ENCODE measurements at regions not wholly inside any gene's neighbourhood (a gene's known extent, or its start where the extent isn't known, plus 50 kb on each side); places are given as distances from the start of the nearest gene placed in this dataset.

DNA sequence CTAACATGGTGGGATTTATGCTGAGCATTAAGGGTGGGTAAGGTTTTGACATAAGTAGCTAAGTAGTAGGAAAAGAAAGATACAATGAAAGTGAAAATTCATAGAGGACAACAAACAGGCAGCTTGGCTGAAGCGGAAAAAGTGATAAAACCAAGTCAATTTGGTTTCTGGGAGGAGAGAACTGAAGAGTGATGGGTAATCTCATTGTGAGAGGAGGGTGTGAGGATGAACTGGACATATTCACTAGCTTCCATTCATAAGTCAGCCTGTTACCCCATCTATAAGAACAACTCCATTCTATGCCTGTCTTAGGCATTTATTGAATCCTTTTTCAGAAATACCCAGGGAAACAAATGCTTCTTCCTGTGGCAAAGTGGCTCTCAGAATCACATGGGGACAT lies 67.1 kb upstream of the BBX start:
- Histone ChIP-seq H3K79me1 (ENCODE audit: insufficient read depth, low read depth, low read length, poor library complexity, severe bottlenecking) (no peaks in the 10 kb centered on the region), H3K23me2 (ENCODE audit: insufficient read length, low read depth, low read length, poor library complexity, severe bottlenecking) (no peaks in the 10 kb centered on the region), H3K56ac (ENCODE audit: insufficient read length, low read depth, low read length) (no peak overlapping the region), H4K8ac (replicated peaks; ENCODE audit: insufficient read length, low read depth, low read length) (no peak overlapping the region), H3K4ac (ENCODE audit: low read depth, low read length) (no peak overlapping the region), H3K18ac (ENCODE audit: insufficient read length, low read depth, low read length) (no peak overlapping the region), H3K27me3 (ENCODE audit: insufficient read depth, low read length) (no peaks in the 10 kb centered on the region), H2BK20ac (ENCODE audit: low read depth, low read length, poor library complexity, severe bottlenecking) (no peak overlapping the region), H2BK15ac (ENCODE audit: low read depth, low read length) (no peak overlapping the region), H2BK120ac (ENCODE audit: low read depth, low read length, poor library complexity, severe bottlenecking) (no peak overlapping the region), H3K4me1 (ENCODE audit: insufficient read depth, low read length) (no peaks in the 10 kb centered on the region), H3K4me2 (ENCODE audit: insufficient read depth, insufficient read length, low read length) (no peak overlapping the region), H3K9me3 (ENCODE audit: control insufficient read depth, low read depth, low read length) (no peaks in the 10 kb centered on the region), H2BK12ac (ENCODE audit: insufficient read length, low read depth, low read length) (no peak overlapping the region), H2BK5ac (ENCODE audit: insufficient read length, low read length) (no peak overlapping the region), H3K79me2 (ENCODE audit: insufficient read depth, low read length) (no peaks in the 10 kb centered on the region), H3T11ph (ENCODE audit: low read length) (no peak overlapping the region), H2AK5ac (ENCODE audit: insufficient read length, low read length) (no peak overlapping the region), H3K23ac (ENCODE audit: insufficient read length, low read depth, low read length) (no peak overlapping the region), H3K9ac (ENCODE audit: extremely low read depth, insufficient read length, low read length) (no peak overlapping the region), H4K5ac (ENCODE audit: insufficient read length, low read depth, low read length) (no peak overlapping the region), H3K27ac (ENCODE audit: insufficient read length, low read depth, low read length) (no peak overlapping the region), H2AFZ (ENCODE audit: low read length) (no peak overlapping the region), H4K20me1 (ENCODE audit: control insufficient read depth, insufficient read depth, insufficient read length) (no peaks in the 10 kb centered on the region), H3K14ac (ENCODE audit: insufficient read depth, low read length) (no peak overlapping the region), H4K91ac (ENCODE audit: insufficient read length, low read depth, low read length) (no peak overlapping the region)
- no peaks in the 10 kb centered on the region for H3K9me3 Mint-ChIP-seq
- WGBS (ENCODE audit: extremely low coverage, insufficient read length, low lambda C conversion rate): no CpG with 5 or more reads among the region's 1 CpG
- H3K4me1 Mint-ChIP-seq: no peaks in the 10 kb centered on the region
- H3K27me3 Mint-ChIP-seq (ENCODE audit: low read depth): no peaks in the 10 kb centered on the region
- H3K27ac Mint-ChIP-seq: no peak overlapping the region
- TF ChIP-seq CTCF (conservative IDR thresholded peaks at IDR 0.05): no peak
- H3K4me3 Mint-ChIP-seq: no peak overlapping the region
- H3K36me3 Mint-ChIP-seq (ENCODE audit: insufficient read depth in 1 of 3, low read depth in 3 of 3): no peaks in the 10 kb centered on the region
- no peak for DNase-seq
